Stimulated activated CD4-positive, alpha-beta T cell treated with anti-CD3 and anti-CD28 coated beads, Interleukin-1b, Interleukin-23, amount 100 ng/mL, for 1 hour (primary cell): ENCODE measurements at regions not wholly inside any gene's neighbourhood (a gene's known extent, or its start where the extent isn't known, plus 50 kb on each side); places are given as distances from the start of the nearest gene placed in this dataset.

Source experiments
- DNase-seq, 2 donors: peaks; one replicate each; pipeline ENCODE4 v3.0.0-alpha.2; 2020; ENCODE audit warnings: low read depth in 2 of 2

- no peak for DNase-seq
Measured at GRCh38 chr2:23323198-23323916, 61.6 kb upstream of the KLHL29 start.

- DNase-seq = no peak
Measured at GRCh38 chr2:23323917-23324680, 60.9 kb upstream of the KLHL29 start.

- DNase-seq = no peak
Measured at GRCh38 chr2:23326330-23326729, 58.6 kb upstream of the KLHL29 start.

- DNase-seq = no peak
Measured at GRCh38 chr2:23327416-23327815, 57.6 kb upstream of the KLHL29 start.

- no peak for DNase-seq
Measured at GRCh38 chr2:23327887-23328286, 57.1 kb upstream of the KLHL29 start.

GRCh38 chr2:23330214-23330613 lies 54.8 kb upstream of the KLHL29 start:
- DNase-seq = no peak
